Activated CD4-positive, alpha-beta T cell treated with anti-CD3 and anti-CD28 coated beads, Interleukin-10, Interleukin-2, amounts not matched to agents 100 ng/mL and 50 ng/mL, durations not matched to agents 16 hours and 8 hours (primary cell): ENCODE measurements at regions not wholly inside any gene's neighbourhood (a gene's known extent, or its start where the extent isn't known, plus 50 kb on each side); places are given as distances from the start of the nearest gene placed in this dataset.

Source experiments
- DNase-seq: peaks from one replicate; pipeline ENCODE4 v3.0.0-alpha.2; 2020

- DNase-seq: no peak
These were observed 1091.8 kb downstream of the AACS start for GRCh38 chr12:126156806-126157574.

- no peak for DNase-seq
These were observed 1092.3 kb downstream of the AACS start for GRCh38 chr12:126157575-126157966.

- no peak for DNase-seq
These were observed 1093.9 kb downstream of the AACS start for GRCh38 chr12:126159139-126159538.

DNA sequence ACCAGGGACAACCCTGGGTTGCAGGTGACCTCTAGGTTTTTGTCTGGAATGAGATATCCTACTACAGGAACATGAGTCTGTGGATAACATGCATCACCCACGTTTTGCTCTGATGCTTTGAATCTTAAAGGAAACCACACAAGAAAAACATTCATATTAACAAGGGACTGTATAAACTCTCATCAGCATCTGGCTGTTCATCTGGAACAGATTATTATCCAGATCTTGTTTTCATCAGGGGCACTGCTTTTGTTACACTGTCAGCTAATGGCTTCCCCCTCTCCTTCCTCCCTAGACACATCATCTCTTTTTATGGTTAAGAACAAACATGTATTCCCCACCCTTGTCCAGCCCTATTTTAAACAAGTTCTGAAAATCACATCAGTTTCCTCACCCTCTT is 1095.7 kb downstream of the AACS start:
- DNase-seq: no peak

GRCh38 chr12:126163984-126164383 is 1098.7 kb downstream of the AACS start:
- DNase-seq: no peak

- DNase-seq: no peak
These were observed 1106.8 kb downstream of the AACS start for GRCh38 chr12:126171937-126172559.

DNA sequence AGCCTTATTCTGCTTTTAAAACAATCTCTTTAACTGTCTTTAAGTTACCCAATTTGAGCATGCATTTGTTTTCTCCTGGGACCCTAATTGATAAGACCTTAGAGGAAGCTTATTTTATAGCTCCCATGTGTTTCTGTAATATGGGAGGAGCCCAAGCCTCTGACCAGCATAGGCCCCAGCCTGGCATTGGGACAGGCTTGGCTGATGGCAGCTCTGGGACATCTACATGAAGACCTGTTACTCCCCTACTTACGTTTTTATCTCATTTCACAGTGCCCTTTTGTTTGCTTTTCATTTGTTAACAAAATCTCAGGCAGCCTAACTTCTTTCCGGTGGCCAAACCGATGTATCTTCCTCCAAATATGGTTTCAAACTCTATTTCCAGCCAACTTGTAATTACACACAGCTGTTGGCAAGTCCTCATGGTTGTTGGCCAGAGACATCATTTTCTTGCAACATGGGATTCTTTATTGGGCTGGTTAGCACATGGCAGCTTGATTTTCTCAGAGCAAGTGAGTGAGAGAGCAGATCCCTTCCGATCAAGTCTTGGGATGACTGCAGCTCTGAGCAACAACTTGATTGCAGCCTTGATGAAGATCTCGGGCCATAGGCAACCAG is 1117.5 kb downstream of the AACS start:
- no peak for DNase-seq

DNA sequence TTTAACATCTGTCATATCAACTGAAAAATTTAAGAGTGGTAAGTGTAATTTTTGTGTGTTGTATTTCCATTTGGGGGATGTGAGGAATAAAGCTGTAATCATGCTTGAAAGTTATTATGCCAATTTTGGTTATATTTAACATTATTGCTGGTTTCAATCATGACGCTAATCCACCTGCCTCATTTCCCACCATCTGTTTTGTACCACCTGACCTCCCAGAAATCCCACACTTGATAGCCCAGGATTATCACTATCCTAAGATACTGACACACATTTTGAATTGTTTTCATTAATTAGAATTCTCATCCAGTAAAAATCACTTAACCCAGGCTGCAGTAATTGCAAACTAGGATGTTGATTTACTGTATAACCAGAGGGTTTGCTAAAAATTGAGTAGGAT is 1119.8 kb downstream of the AACS start:
- no peak for DNase-seq

- DNase-seq: no peak
These were observed 1124.6 kb downstream of the AACS start for GRCh38 chr12:126189856-126190255.

DNA sequence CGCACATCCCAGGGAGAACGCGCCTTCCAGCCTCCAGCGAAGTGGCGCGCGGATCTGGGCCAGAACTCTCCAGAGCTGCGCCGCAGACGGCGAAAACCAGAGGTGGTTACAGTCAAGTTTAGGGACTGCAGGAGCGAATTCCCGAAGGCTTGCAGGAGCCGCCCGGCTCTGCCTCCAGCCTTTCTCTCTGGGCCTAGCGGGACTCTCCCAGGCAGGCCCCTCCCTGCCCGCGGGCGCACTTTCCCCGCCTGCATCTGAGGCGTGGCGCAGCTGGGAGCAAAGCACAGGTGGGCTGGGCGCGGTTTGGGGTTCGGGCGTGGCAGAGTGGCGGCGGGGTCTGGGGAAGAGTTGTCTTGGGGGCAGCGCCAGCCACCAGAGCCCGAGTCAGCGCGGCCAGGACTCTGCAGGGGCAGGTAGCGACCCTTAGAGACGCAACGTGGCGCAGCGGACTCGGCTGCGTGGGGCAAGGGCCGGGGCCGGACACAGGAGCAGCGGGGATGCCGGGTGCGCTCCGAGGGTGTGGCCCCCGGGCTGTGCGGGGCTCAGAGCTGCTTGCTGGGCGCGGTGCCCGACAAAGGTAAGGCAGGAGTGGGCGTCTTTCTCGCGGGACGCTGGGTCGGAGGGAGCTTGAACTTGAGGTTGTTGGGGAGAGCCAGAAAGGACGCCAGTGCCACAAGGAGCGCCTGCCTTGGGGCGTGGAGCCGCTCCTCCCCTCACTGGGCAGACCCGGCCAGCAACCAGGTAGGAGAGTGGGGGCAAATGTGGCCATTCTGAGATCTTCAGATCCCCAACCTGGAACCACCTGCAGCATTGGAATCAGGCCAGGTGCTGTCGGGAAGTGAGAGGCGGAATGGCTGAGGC is 1126.0 kb downstream of the AACS start:
- DNase-seq: no peak

- no peak for DNase-seq
These were observed 1126.7 kb downstream of the AACS start for GRCh38 chr12:126191949-126192348.

GRCh38 chr12:126193190-126193589 is 1128.0 kb downstream of the AACS start:
- no peak for DNase-seq

GRCh38 chr12:126196263-126196662 is 1131.0 kb downstream of the AACS start:
- no peak for DNase-seq

DNA sequence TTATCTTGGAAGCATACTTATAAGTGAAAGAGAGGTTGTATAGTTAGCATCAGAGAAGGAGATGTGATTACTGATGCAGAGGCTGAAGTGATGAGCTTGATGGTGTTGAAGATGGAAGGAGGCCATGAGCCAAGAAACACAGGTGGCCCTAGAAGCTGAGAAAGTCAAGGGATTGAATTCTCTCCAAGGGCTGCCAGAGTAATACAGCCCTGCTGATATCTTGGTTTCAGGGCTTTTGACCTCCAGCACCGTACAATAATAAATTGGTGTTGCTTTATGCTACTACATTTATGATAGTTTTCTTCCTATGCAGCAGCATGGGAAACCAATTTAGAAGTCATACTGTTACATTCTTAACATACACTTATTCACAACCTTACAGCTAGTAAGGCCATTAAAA is 1133.3 kb downstream of the AACS start:
- no peak for DNase-seq

DNA sequence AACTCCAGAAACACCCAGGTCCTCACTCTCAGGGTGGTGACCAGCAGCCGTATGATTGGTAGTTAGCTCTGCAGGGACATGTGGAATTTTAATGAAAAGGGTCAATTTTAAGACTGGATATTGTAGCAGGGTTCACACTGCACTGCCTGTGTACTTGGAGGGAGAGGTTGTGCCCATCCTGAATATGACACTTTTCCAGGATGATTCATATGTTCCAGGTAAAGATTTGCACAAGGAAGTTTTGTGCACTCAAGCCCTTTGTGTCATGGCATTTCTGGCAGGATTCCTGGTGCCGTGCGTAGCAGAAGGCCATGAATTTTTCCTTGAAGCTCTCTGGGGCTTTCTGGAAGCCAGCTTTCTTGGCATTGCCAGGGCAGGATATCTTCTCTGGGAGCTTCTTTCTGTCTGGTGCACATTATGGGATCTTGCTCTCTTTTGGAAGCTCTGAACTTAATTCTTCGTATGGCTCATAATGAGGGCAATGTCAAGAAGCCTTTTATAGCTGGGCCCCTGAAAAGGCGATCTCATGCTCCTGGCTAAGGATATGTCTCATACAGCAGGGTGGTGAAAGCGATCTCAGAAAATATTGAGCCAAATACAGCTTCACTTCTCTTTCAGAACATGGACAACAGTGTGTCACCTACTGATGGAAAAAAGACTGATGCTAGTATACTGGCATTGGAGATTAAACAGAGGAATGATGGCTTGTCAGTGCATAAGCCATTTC is 1133.9 kb downstream of the AACS start:
- no peak for DNase-seq

DNA sequence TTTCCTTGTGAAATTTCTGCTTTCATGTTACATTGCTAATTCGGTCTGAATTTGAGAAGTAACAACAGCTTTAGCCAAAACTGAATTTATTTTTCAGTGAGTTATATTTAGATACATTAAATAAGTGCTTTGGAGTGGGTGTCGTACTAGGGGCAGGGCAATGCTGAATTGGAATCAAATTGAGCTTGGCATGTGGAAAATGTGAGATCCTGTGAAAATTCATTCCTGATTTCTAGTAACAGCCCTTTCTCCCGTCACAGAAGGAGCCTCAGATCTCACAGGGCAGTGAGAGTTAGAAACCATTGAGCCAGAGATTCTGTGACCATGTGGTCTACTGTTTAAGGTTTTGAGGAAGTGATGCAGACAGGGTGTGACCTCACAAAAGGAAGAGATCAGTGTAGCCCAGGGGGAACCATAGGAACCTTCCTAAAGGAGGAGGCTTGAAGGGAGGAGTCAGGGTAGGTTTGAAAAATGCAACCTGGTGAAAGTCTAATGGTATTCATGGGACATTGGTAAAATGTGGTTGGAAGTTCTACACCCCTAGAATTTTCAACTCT is 1136.8 kb downstream of the AACS start:
- no peak for DNase-seq

DNA sequence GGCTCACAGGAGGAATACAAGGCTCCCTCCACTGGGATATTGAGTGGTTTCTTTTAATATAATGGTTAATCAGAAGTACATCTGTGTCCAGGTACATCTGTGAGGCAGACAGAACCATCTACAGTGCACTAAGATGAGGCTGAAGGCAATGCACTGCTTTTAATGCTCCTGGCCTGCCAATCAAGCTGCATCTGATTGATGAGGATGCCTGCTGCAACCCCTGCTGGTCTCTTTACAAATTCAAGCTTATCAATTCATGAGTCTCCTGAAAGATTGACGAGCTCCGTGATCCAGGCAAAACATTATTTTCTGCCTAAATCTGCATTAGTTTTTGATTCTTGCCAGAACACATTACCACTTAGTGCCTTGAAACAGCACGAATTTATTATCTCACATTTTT is 1139.1 kb downstream of the AACS start:
- no peak for DNase-seq

- DNase-seq: no peak
These were observed 1144.8 kb downstream of the AACS start for GRCh38 chr12:126210026-126210425.

- no peak for DNase-seq
These were observed 1145.2 kb downstream of the AACS start for GRCh38 chr12:126210448-126210847.

DNA sequence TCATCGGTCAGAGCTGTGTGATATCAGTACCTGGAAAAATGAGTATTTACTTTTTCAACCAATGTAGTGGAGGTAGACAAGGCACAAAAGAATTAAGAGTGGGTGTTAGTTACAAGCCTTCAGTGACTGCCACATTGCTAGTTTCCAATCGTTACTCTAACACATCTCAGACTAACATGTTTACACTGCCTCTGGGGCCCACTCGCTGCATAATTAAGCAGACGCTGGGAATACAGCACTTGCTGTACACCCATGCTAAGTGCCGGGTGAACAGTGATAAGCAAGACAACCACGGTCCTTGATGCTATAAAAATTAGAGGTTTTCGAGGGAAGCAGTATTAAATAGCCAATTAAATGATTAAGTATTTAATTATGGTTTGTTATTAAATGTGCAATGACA is 1147.6 kb downstream of the AACS start:
- no peak for DNase-seq

DNA sequence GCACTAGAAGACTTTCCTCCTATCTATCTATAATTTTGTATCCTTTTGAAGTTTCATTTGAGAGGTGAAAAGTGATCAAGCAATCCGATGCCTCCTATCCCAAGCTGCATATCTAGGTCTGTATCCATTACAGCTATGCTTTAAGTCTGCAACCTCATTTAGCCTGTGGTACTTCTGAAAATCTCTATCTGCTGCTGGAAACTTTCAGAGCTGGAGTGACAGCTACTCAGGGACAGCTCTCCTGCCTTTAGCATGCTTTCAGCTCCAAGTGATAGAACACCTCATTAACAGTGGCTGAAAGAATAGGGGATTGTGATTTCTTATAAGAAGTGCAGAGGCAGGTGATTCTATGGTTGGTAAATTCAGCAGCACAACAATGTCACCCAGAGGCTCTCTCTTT is 1153.5 kb downstream of the AACS start:
- no peak for DNase-seq

DNA sequence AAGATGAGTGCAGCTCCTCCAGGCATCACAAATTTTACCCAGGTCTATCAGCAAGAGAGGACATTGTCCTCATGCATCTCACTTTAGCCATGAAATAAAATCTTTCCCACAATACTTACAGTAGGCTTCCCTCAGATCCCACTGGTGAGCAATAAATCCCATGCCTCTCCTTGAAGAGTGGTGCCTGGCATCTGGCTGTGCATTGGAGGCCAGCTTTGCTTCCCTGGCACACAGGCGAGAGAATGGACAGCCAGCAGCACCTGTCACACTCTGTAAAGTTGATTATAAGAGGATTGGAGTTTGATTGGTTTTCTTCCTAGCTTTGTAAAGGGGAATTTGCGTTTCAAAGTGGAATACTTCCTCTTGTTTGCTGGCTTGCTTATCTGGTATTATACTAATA is 1153.9 kb downstream of the AACS start:
- DNase-seq: no peak
